Tibial nerve (tissue), 4 donors: ENCODE measurements at regions not wholly inside any gene's neighbourhood (a gene's known extent, or its start where the extent isn't known, plus 50 kb on each side); places are given as distances from the start of the nearest gene placed in this dataset.
"Not testable (repeated sequence)": the region's sequence is repeated elsewhere in the genome, so short reads cannot be mapped to it uniquely, and the experiment has no call there.

ENCODE experiments used
- DNase-seq, 2 donors: peaks; one replicate each; pipeline ENCODE4 v3.0.0-alpha.2; 2019; ENCODE audit warnings: low spot score in 2 of 2
- H3K27ac ChIP-seq, 4 donors: fragments of 200-600 bp; sonication (generic) in 3 of 4; one replicate each; pipeline ENCODE4 v1.5.1; 2017 to 2019; ENCODE audit warnings: mild to moderate bottlenecking in 1 of 4
- H3K27me3 ChIP-seq, 2 donors: fragments of 200-600 bp; sonication (generic) in 1 of 2; one replicate each; pipeline versions ENCODE4 v1.5.1 to v1.6.0; 2017 to 2019
- H3K36me3 ChIP-seq, 3 donors: fragments of 200-600 bp; sonication (generic); one replicate each; pipeline ENCODE4 v1.5.1; 2018 to 2019
- H3K4me1 ChIP-seq, 4 donors: fragments of 200-600 bp; sonication (generic) in 3 of 4; one replicate each; pipeline ENCODE4 v1.5.1; 2017 to 2019
- H3K4me3 ChIP-seq, 4 donors: fragments of 200-600 bp; sonication (generic) in 3 of 4; one replicate each; pipeline ENCODE4 v1.5.1; 2017 to 2019; ENCODE audit warnings: mild to moderate bottlenecking in 1 of 4, moderate library complexity in 1 of 4
- H3K9me3 ChIP-seq, 4 donors: fragments of 200-600 bp; sonication (generic) in 3 of 4; one replicate each; pipeline ENCODE4 v1.5.1; 2017 to 2019
- EP300 ChIP-seq, 2 donors: sonication (generic); formaldehyde crosslinking; IDR thresholded peaks; one replicate each; pipeline ENCODE4 v1.6.1; 2017; ENCODE audit warnings: antibody characterized with exemption in 2 of 2, mild to moderate bottlenecking in 1 of 2
- POLR2A ChIP-seq, 2 donors: fragments of 450-650 bp; IDR thresholded peaks; one replicate each; pipeline ENCODE4 v1.6.1; 2017; ENCODE audit warnings: antibody characterized with exemption in 2 of 2, mild to moderate bottlenecking in 2 of 2, moderate library complexity in 2 of 2
- WGBS, 2 donors: methylation state at CpG; one replicate each; pipeline ENCODE4 v1.1.5; 2018; 5-methylcytosine and 5-hydroxymethylcytosine counted together
- TF ChIP-seq, protein P1 (sequence below), 5 experiments: fragments of 200-600 bp in 3 of 5; fragments of 450-650 bp in 2 of 5; sonication (generic) in 3 of 5; IDR thresholded peaks; one replicate each; pipeline ENCODE4 v1.5.1; 2016 to 2019; ENCODE audit warnings: antibody characterized with exemption in 5 of 5, mild to moderate bottlenecking in 3 of 5, moderate library complexity in 2 of 5

DNA sequence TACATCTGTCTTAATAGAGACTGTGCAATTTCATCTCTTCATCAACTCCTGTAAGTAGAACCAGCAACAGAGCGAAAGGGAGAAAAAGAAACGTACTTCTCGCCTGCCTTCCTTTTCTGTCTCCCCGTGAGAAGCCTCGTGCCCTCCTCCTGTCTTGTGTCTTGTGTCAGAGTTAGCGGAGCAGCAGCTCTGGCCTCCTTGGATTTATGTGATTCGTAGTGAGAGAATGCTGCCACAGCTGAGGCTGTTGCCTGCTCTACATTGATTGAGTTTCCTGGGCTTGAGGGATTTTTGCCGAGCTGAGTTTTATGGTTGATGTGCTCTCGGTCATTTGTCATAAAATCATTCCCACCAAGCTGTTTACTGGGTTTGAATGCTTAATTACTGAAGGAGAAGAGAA, 579.1 kb upstream of the RBFOX1 start:
- Histone ChIP-seq H3K4me1 (no peaks in the 10 kb centered on the region), H3K36me3 (no peaks in the 10 kb centered on the region), H3K27ac (no peak overlapping the region), H3K27me3 (no peaks in the 10 kb centered on the region), H3K4me3 (no peak overlapping the region), H3K9me3 (peaks cover 0 to 6% (median 0%) of the 10 kb centered on the region in 4 donors)
- no peak for DNase-seq
- 21 to 25% methylated on average over 9 of the region's 9 CpGs for WGBS, 2 donors
- TF ChIP-seq EP300 (IDR thresholded peaks at IDR 0.05), result no peak
- TF ChIP-seq, protein P1, sequence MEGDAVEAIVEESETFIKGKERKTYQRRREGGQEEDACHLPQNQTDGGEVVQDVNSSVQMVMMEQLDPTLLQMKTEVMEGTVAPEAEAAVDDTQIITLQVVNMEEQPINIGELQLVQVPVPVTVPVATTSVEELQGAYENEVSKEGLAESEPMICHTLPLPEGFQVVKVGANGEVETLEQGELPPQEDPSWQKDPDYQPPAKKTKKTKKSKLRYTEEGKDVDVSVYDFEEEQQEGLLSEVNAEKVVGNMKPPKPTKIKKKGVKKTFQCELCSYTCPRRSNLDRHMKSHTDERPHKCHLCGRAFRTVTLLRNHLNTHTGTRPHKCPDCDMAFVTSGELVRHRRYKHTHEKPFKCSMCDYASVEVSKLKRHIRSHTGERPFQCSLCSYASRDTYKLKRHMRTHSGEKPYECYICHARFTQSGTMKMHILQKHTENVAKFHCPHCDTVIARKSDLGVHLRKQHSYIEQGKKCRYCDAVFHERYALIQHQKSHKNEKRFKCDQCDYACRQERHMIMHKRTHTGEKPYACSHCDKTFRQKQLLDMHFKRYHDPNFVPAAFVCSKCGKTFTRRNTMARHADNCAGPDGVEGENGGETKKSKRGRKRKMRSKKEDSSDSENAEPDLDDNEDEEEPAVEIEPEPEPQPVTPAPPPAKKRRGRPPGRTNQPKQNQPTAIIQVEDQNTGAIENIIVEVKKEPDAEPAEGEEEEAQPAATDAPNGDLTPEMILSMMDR (IDR thresholded peaks at IDR 0.05), result no peak
- no peak for TF ChIP-seq POLR2A (IDR thresholded peaks at IDR 0.05)

DNA sequence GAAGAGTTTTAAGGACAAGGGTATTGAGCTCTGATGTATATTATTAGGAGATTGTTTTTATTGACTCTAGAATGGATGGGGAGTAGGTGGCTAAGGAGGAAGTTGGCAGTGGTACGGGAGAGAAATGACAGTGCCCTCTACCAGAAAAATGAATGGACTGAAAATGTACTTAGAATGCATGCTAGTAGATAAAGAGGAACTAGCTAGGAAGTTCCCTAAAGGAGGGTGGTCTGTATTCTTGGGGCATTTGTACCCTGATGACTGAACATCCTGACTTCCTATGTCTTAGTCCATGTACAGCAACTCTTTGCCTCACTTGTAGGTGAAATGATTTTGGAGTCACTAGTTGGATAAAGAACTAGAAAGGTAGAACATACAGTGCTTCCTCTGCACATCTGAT, 581.5 kb upstream of the RBFOX1 start:
- Histone ChIP-seq H3K4me3 (no peak overlapping the region), H3K27me3 (no peaks in the 10 kb centered on the region)
- WGBS, 2 donors, result 63 to 88% methylated on average over 1 of the region's 1 CpG

DNA sequence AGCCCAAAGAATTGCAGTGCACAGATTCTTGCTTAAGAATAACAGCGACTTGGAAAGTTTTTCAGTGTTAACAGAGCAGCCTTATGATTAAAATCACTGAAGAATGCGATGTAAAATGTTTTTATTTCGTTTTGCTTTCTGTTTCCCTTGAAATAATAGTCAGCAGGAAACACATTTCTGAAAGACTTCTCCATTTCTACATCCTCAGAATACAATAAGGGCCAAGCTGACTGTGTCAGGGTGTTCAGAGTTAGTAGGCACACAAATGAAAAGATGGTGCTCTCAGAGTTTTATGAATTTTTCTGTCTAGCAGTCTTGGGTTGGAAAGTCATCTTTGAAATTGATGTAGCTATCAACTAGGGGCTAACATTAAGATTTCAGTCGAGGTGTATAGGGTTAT, 582.9 kb upstream of the RBFOX1 start:
- TF ChIP-seq, protein P1 (IDR thresholded peaks at IDR 0.05), result no peak
- TF ChIP-seq POLR2A (IDR thresholded peaks at IDR 0.05) (no peak), EP300 (IDR thresholded peaks at IDR 0.05) (no peak)
- Histone ChIP-seq H3K27me3 (no peaks in the 10 kb centered on the region), H3K4me1 (no peaks in the 10 kb centered on the region), H3K36me3 (no peaks in the 10 kb centered on the region), H3K9me3 (peaks cover 0 to 1% (median 0%) of the 10 kb centered on the region in 4 donors), H3K27ac (no peak overlapping the region), H3K4me3 (no peak overlapping the region)
- DNase-seq, result no peak
- WGBS, 2 donors, result 25 to 35% methylated on average over 4 of the region's 4 CpGs

More for the DNA sequence above, 581.5 kb upstream of the RBFOX1 start:
- TF ChIP-seq EP300 (IDR thresholded peaks at IDR 0.05), result no peak
- TF ChIP-seq, protein P1 (IDR thresholded peaks at IDR 0.05), result no peak
- no peak for TF ChIP-seq POLR2A (IDR thresholded peaks at IDR 0.05)
- DNase-seq, result no peak
- no peaks in the 10 kb centered on the region for H3K4me1 ChIP-seq
- no peaks in the 10 kb centered on the region for H3K36me3 ChIP-seq
- no peaks in the 10 kb centered on the region for H3K9me3 ChIP-seq
- H3K27ac ChIP-seq, result no peak overlapping the region

DNA sequence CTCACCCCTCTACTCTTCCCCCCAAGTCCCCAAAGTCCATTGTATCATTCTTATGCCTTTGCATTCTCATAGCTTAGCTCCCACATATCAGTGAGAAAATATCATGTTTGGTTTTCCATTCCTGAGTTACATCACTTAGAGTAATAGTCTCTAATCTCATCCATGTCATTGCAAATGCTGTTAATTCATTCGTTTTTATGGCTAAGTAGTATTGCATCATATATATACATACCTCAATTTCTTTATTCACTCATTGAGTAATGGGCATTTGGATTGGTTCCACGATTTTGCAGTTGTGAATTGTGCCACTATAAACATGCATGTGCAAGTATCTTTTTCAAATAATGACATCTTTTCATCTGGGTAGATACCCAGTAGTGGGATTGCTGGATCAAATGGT, 596.3 kb upstream of the RBFOX1 start:
- 44 to 45% methylated on average over 2 of the region's 2 CpGs for WGBS, 2 donors
- not testable (repeated sequence) for H3K4me1 ChIP-seq, H3K27me3 ChIP-seq, H3K9me3 ChIP-seq, H3K27ac ChIP-seq, H3K4me3 ChIP-seq, H3K36me3 ChIP-seq, DNase-seq

DNA sequence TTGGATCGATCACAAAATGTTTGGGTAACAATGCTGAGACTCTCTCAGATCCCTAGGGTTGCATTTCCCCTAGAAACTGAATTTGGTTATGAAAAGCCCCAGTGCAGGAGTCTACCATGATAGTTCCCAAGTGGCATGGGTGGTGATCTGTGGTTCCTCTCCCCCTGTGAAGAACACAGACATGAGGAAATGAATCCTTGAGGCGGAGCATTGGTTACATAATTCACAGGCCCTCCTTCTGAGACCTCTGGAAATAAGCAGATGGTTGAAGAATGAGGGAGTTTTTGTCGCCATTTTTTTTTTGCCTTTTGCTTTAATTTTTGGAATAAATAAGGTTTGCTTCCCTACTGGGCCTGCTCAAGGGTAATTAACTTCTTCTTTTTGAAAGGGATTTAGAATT, 597.0 kb upstream of the RBFOX1 start:
- no peak for DNase-seq
- 25% methylated on average over 3 of the region's 3 CpGs for WGBS, 2 donors
- H3K4me1 ChIP-seq, result no peaks in the 10 kb centered on the region
- no peaks in the 10 kb centered on the region for H3K36me3 ChIP-seq
- no peaks in the 10 kb centered on the region for H3K27me3 ChIP-seq
- H3K4me3 ChIP-seq, result no peak overlapping the region
- no peaks in the 10 kb centered on the region for H3K9me3 ChIP-seq
- TF ChIP-seq, protein P1 (IDR thresholded peaks at IDR 0.05), result no peak
- no peak for TF ChIP-seq EP300 (IDR thresholded peaks at IDR 0.05)
- TF ChIP-seq POLR2A (IDR thresholded peaks at IDR 0.05), result no peak
- H3K27ac ChIP-seq, result no peak overlapping the region

DNA sequence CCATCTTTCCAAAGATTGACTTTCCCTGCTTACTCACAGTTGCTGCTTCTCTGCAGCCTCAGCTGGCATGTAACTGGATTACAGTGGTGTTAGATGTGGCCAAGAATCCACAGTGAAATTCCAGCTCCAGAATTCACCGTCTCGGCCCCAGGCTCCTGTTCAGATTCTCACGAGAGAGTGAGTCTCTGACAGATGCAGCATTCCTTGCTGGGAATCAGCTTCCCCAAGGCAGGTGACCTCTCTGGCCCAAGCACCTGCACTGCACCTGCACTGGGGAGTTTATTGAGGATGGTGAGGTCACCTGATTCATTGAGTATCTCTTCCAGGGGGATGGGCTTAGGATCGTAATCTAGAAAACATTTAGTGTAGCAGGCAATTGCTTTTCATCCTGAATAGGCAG, 600.5 kb upstream of the RBFOX1 start:
- WGBS, 2 donors, result 57 to 71% methylated on average over 4 of the region's 4 CpGs
- TF ChIP-seq EP300 (IDR thresholded peaks at IDR 0.05), result no peak
- TF ChIP-seq, protein P1 (IDR thresholded peaks at IDR 0.05), result no peak
- no peak for TF ChIP-seq POLR2A (IDR thresholded peaks at IDR 0.05)
- Histone ChIP-seq H3K27me3 (no peaks in the 10 kb centered on the region), H3K36me3 (no peaks in the 10 kb centered on the region), H3K4me3 (no peak overlapping the region), H3K4me1 (no peaks in the 10 kb centered on the region), H3K9me3 (no peaks in the 10 kb centered on the region), H3K27ac (no peak overlapping the region)
- no peak for DNase-seq
